Small intestine (tissue), 7 donors: ENCODE measurements at regions not wholly inside any gene's neighbourhood (a gene's known extent, or its start where the extent isn't known, plus 50 kb on each side); places are given as distances from the start of the nearest gene placed in this dataset.
"Not testable (repeated sequence)": the region's sequence is repeated elsewhere in the genome, so short reads cannot be mapped to it uniquely, and the experiment has no call there.

ENCODE experiments used
- DNase-seq, 2 donors: peaks; one replicate each; pipeline versions ENCODE4 v3.0.0 to v3.0.0-alpha.2; 2013
- FAIRE-seq: peaks from 2 replicates; lab custom pipeline; 2012; peaks lifted over from hg19 to GRCh38; lab: Jason Lieb, UNC
- H3K27ac ChIP-seq, 3 donors: one replicate each; pipeline ENCODE4 v1.5.1; 2013; ENCODE audit warnings: low read length in 2 of 3, mild to moderate bottlenecking in 2 of 3, control low read depth in 1 of 3, inconsistent platforms in 1 of 3, low read depth in 1 of 3, moderate library complexity in 1 of 3
- H3K27me3 ChIP-seq, 3 donors: one replicate each; pipeline ENCODE4 v1.6.1; 2013; ENCODE audit warnings: low read length in 3 of 3, inconsistent platforms in 1 of 3; ENCODE audit not compliant: control insufficient read depth in 3 of 3, insufficient read depth in 3 of 3
- H3K36me3 ChIP-seq, 3 donors: one replicate each; pipeline ENCODE4 v1.6.1; 2013; ENCODE audit warnings: low read length in 3 of 3, inconsistent platforms in 1 of 3, low read depth in 1 of 3, mild to moderate bottlenecking in 1 of 3, moderate library complexity in 1 of 3; ENCODE audit not compliant: control insufficient read depth in 3 of 3, insufficient read depth in 2 of 3
- H3K4me1 ChIP-seq, 3 donors: one replicate each; pipeline ENCODE4 v1.6.1; 2013; ENCODE audit warnings: low read length in 2 of 3, inconsistent platforms in 1 of 3, low read depth in 1 of 3, mild to moderate bottlenecking in 1 of 3, moderate library complexity in 1 of 3; ENCODE audit not compliant: control insufficient read depth in 3 of 3, insufficient read depth in 2 of 3
- H3K4me3 ChIP-seq, 3 donors: one replicate each; pipeline ENCODE4 v1.5.1; 2013; ENCODE audit warnings: low read length in 3 of 3, control low read depth in 1 of 3, inconsistent platforms in 1 of 3, low read depth in 1 of 3, mild to moderate bottlenecking in 1 of 3, moderate library complexity in 1 of 3
- H3K9me3 ChIP-seq, 2 donors: one replicate each; pipeline ENCODE4 v1.6.1; 2013; ENCODE audit warnings: low read depth in 1 of 2, low read length in 1 of 2; ENCODE audit not compliant: control insufficient read depth in 2 of 2, insufficient read depth in 1 of 2
- WGBS, 3 donors: extraction: QIAGEN DNeasy Blood & Tissue Kit; methylation state at CpG; one replicate each; pipeline ENCODE4 v1.1.7; 2013; 5-methylcytosine and 5-hydroxymethylcytosine counted together
- donor health status: healthy with polysubstance abuse.
- donor health status: control.
- donor health status: control.
- donor health status: Bipolar disorder and iron deficiency.
- donor health status: healthy.

GRCh38 chr3:22734756-22735155, 468.4 kb upstream of the UBE2E2 start:
- WGBS, 3 donors = 75 to 95% (median 89%) methylated on average over 2 of the region's 2 CpGs
- FAIRE-seq = no peak
- Histone ChIP-seq H3K36me3 (no peaks in the 10 kb centered on the region), H3K4me1 (no peaks in the 10 kb centered on the region), H3K4me3 (no peak overlapping the region), H3K27me3 (no peaks in the 10 kb centered on the region), H3K9me3 (no peaks in the 10 kb centered on the region), H3K27ac (no peak overlapping the region)
- DNase-seq = no peak

DNA sequence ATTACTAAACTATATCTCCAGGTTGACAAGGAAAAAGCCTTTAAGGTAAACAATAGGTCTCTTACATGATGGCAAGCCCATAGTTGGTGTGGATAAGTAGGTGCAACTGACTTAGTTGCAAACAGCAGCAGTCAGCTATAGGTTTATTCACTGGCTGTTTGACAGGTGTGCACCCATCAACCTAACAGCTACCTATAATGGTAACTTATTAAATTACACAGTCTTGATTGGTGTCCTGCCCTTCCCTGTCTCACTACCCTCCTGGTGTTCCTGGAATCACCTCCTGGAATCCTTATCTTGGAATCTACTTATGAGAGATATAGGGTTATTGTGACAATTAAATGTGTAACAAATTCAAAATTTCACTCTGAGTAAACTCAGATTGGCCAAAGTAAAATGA, 467.8 kb upstream of the UBE2E2 start:
- no peak for FAIRE-seq
- Histone ChIP-seq H3K36me3 (no peaks in the 10 kb centered on the region), H3K27me3 (no peaks in the 10 kb centered on the region), H3K9me3 (no peaks in the 10 kb centered on the region), H3K27ac (no peak overlapping the region), H3K4me3 (no peak overlapping the region), H3K4me1 (no peaks in the 10 kb centered on the region)
- DNase-seq = no peak

DNA sequence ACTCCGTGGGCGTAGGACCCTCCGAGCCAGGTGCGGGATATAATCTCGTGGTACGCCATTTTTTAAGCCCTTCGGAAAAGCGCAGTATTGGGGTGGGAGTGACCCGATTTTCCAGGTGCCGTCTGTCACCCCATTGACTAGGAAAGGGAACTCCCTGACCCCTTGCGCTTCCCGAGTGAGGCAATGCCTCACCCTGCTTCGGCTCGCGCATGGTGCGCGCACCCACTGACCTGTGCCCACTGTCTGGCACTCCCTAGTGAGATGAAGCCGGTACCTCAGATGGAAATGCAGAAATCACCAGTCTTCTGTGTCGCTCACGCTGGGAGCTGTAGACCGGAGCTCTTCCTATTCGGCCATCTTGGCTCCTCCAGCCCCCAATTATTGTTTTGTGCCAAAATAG, 459.7 kb upstream of the UBE2E2 start:
- DNase-seq, H3K9me3 ChIP-seq, FAIRE-seq, H3K27me3 ChIP-seq, H3K4me1 ChIP-seq, H3K27ac ChIP-seq, H3K4me3 ChIP-seq, H3K36me3 ChIP-seq: not testable (repeated sequence)
- WGBS, 3 donors = 90 to 93% (median 90%) methylated on average over 21 to 22 of the region's 22 CpGs

GRCh38 chr3:22745321-22745720, 457.8 kb upstream of the UBE2E2 start:
- no peaks in the 10 kb centered on the region for H3K9me3 ChIP-seq
- no peaks in the 10 kb centered on the region for H3K36me3 ChIP-seq
- no peak for FAIRE-seq
- no peak for DNase-seq
- H3K4me1 ChIP-seq = no peaks in the 10 kb centered on the region
- H3K4me3 ChIP-seq = no peak overlapping the region
- H3K27me3 ChIP-seq = no peaks in the 10 kb centered on the region
- H3K27ac ChIP-seq = no peak overlapping the region

DNA sequence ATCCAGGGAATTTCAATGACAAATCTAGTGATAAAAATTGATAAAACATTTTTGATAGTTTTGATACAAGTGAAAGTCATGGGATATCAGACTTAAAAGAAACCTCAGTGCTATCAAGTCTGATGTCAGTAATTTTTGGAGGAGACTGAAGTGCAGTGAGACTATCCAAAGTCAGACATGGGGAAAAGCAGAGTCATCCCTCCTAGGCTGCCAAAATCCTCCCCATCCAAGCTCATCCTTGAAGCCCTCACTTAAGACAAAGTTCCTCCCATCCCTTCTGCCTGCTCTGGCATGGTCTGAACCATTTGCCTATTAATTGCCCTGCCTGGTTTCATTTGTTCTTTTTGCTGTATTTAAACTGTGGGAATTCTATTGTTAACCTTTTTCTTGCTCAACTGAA, 456.9 kb upstream of the UBE2E2 start:
- H3K4me3 ChIP-seq = no peak overlapping the region
- FAIRE-seq (no peak), DNase-seq (no peak)
- H3K36me3 ChIP-seq = no peaks in the 10 kb centered on the region
- H3K27me3 ChIP-seq = no peaks in the 10 kb centered on the region
- H3K27ac ChIP-seq = no peak overlapping the region
- H3K9me3 ChIP-seq = no peaks in the 10 kb centered on the region
- no peaks in the 10 kb centered on the region for H3K4me1 ChIP-seq

GRCh38 chr3:22748453-22749045, 454.6 kb upstream of the UBE2E2 start:
- Histone ChIP-seq H3K27ac (no peak overlapping the region), H3K4me1 (no peaks in the 10 kb centered on the region), H3K27me3 (no peaks in the 10 kb centered on the region), H3K36me3 (no peaks in the 10 kb centered on the region), H3K9me3 (no peaks in the 10 kb centered on the region), H3K4me3 (no peak overlapping the region)
- no peak for FAIRE-seq
- WGBS, 3 donors = 37 to 49% (median 43%) methylated on average over 3 of the region's 3 CpGs
- DNase-seq = no peak

DNA sequence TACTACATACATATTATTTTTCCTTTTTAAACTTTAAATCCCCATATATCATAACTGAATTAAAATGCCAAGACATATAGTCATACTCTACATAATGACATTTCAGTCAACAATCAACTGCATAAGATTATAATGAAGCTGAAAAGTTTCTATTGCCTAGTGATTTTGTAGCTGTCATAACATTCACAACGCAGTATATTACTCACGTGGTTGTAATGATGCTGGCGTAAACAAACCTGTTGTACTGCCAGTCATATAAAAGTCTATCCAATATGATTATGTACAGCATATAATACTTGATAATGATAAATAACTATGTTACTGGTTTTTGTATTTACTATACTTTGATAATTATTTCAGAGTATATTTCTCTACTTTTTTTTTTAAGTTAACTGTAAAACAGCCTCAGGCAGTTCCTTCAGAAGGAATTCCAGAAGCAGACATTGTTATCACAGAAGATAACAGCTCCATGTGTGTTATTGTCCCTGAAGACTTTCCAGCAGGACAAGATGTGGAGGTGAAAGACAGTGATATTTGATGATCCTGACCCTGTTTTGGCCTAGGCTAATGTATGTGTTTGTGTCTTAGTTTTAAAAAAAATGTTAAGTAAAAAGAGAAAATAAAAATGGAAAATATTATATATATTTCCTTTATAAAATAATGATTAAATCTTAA, 443.4 kb upstream of the UBE2E2 start:
- H3K4me1 ChIP-seq = no peaks in the 10 kb centered on the region
- DNase-seq (no peak), FAIRE-seq (no peak)
- no peaks in the 10 kb centered on the region for H3K27me3 ChIP-seq
- H3K9me3 ChIP-seq = peaks cover 0 to 7% of the 10 kb centered on the region in 2 donors
- 73 to 81% (median 73%) methylated on average over 3 of the region's 3 CpGs for WGBS, 3 donors
- no peak overlapping the region for H3K4me3 ChIP-seq
- H3K27ac ChIP-seq = no peak overlapping the region
- H3K36me3 ChIP-seq = no peaks in the 10 kb centered on the region

- no peak overlapping the region for H3K4me3 ChIP-seq
- FAIRE-seq (no peak), DNase-seq (no peak)
- no peaks in the 10 kb centered on the region for H3K4me1 ChIP-seq
- H3K27ac ChIP-seq = no peak overlapping the region
- H3K36me3 ChIP-seq = no peaks in the 10 kb centered on the region
- H3K27me3 ChIP-seq = no peaks in the 10 kb centered on the region
- H3K9me3 ChIP-seq = peaks cover 1 to 10% of the 10 kb centered on the region in 2 donors
Observed at GRCh38 chr3:22765679-22766078, 437.4 kb upstream of the UBE2E2 start.

DNA sequence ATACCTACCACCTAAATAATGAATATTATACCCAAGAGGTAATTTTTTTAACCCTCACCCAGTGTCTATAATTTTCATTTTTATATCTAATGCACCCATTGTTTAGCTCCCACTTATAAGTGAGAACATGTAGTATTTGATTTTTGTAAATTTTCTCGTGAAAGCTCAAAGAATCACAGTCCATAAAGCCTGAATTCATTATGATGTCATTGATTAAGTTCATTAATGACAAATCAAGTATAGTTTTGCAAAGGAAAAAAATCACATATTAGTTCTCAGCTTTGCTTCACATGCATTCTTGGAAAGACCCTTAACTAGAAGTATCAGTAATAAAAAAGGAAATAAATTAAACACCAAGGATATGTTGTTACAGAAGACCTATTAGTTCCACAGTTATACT, 425.3 kb upstream of the UBE2E2 start:
- Histone ChIP-seq H3K4me3 (no peak overlapping the region), H3K27me3 (no peaks in the 10 kb centered on the region), H3K4me1 (no peaks in the 10 kb centered on the region), H3K36me3 (no peaks in the 10 kb centered on the region), H3K27ac (no peak overlapping the region), H3K9me3 (peaks cover 0 to 6% of the 10 kb centered on the region in 2 donors)
- FAIRE-seq = no peak
- WGBS, 3 donors = 57 to 77% (median 62%) methylated on average over 1 of the region's 1 CpG
- no peak for DNase-seq
